HG03565 (cell line): ENCODE measurements at regions not wholly inside any gene's neighbourhood (a gene's known extent, or its start where the extent isn't known, plus 50 kb on each side); places are given as distances from the start of the nearest gene placed in this dataset.
"Not testable (repeated sequence)": the region's sequence is repeated elsewhere in the genome, so short reads cannot be mapped to it uniquely, and the experiment has no call there.

ENCODE experiments used
- ATAC-seq: cut with Tn5 transposase; IDR thresholded peaks from one replicate; pipeline ENCODE4 v1.9.1; 2021; ENCODE audit warnings: mild to moderate bottlenecking, moderate library complexity; ENCODE audit not compliant: unreplicated experiment

DNA sequence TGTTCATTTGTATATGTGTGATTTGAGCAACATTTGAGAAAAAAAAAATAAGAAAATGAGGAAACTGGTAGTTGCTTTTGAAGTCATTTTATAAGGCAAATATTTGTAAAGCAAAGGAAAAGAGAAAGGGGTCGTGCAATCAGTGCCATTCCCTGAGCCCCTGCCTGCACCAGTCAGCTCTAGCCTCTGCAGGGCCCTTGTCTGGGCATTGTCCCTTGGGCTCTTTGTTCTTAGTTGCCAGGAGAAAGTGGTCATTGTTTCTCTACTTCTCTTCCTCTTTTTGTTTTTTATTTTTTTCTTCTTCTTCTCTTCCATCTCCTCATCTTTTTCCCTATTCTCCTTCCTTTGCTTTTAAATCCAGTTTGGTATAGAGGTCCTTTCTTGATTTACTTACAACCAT lies 175.3 kb upstream of the CREB1 start:
- ATAC-seq = no peak

DNA sequence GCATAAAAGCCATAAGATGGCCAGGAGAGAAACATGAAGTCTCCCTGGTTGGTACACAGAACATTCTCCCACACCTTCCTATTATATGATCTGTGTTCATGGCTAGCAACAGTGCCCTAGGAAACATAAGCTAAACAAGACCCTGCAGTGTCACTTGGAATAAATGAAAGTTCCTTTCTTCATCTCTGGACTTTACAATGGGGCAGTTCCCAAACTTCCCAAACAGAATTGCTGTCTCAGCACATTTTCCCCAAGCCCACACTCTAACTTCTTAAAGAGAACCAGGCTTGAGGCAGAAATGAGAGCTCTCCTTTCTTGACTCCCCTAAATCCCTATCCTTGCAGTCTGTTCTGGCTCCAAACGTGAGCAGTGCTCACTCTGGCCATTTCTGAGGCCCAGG lies 173.2 kb upstream of the CREB1 start:
- ATAC-seq = no peak

DNA sequence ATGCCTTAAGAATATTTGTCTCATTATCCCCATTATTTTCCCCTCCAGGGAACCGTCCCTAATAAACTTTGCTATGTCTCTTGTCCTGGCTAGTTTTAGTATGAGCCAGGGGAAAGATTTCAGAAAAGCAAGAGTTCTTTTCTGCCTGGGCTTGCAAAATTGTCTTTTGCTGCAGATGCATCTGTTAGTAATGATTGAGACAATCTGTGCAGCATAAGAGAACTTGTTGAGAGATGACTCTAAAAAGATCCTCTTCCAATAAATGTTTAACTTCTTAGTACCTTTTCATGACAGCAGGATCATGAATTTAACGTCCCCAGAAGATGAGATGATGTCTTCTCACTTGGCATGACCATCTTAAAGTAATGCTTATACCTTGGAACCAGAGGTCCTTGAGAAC lies 172.5 kb upstream of the CREB1 start:
- ATAC-seq = no peak

- ATAC-seq = no peak
These were observed 167.0 kb upstream of the CREB1 start for GRCh38 chr2:207362716-207363115.

DNA sequence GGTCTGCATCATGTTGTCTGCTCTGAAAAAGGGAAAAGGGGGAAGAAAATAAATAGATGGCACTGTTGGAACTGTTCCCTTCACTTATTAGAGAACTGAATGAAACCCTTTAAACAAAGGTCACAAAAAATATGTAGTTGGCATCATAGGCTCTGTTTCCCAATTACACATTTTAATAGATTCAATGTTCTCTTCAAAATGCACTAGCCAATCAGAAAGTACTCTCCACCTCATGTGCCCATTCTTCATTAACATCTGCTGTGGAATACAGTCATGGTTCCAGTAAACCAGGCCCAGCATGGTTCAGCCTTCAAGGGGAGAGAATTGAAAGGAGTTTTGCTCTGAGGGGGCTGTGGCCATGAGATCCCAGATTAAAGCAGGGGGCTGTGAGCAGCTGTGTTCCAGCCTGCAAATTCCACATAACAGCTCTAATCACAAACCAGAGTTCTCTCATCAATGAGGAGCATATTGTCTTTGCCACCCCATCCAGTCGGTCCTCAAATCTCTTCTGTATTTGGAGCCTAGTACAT lies 165.9 kb upstream of the CREB1 start:
- no peak for ATAC-seq

DNA sequence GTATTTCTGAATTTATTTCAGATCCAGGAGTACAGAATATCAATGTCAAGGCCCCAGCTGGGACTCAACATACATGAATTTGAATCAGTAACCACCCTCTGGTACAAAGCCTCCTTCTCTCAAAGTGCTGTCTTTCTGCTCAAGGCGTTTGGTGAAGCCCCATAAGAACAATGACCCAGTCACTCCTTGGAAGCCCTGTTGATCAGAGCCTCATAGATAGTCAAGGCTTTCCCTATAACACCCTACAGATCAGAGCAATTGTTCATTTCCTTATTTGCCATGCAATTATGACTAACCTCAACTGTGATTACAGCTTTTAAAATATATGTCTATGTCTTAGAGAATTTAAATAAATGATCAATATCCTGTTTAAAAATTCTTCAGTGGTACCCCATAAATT lies 159.1 kb upstream of the CREB1 start:
- no peak for ATAC-seq

DNA sequence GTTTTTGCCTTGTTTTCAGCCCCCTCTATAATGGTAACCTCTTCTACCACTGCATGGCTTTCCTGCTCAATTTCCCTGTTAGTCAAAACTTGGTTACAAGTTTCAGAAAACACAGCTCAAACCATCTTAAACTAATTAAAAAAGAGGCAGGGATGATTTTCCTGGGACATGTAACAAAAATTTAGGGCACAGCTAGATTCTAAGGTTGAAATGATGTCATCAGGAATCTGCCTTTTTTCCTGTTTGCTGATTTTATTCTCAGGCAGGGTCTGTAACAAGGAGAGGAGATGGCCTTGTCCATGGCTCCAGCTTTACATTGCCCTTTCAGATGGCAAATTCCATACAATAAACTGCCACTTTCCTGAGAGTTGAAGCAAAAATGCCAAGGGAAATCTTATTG lies 157.9 kb upstream of the CREB1 start:
- ATAC-seq = no peak

GRCh38 chr2:207372483-207372882 lies 157.3 kb upstream of the CREB1 start:
- ATAC-seq = no peak

- ATAC-seq = no peak
These were observed 154.4 kb upstream of the CREB1 start for GRCh38 chr2:207375207-207375875.

DNA sequence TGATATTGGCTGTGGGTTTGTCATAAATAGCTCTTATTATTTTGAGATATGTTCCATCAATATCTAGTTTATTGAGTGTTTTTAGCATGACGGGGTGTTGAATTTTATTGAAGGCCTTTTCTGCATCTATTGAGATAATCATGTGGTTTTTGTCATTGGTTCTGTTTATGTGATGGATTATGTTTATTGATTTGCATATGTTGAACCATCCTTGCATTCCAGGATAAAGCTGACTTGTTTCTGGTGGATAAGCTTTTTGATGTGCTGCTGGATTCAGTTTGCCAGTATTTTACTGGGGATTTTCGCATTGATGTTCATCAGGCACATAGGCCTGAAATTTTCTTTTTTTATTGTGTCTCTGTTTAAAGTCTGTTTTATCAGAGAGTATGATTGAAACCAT lies 151.1 kb upstream of the CREB1 start:
- ATAC-seq = not testable (repeated sequence)

DNA sequence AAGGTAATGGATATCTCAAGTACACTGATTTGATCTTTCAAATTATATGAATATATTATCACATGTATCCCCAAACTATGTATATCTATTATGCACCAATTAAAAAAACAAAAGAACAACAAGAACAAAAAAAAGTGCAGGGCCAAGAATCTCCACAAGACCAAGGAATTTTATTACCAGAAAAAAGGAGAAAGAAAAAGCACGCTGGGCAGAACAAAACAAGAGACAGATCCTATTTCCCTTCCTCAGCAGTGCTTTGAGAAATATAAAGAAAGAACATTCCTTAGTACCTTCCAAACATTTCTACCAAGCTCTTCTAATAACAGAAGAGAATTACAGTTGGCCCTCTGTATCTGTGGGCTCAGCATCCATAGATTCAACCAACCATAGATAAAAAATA lies 144.7 kb upstream of the CREB1 start:
- ATAC-seq = no peak

- ATAC-seq = no peak
These were observed 143.9 kb upstream of the CREB1 start for GRCh38 chr2:207385903-207386302.

DNA sequence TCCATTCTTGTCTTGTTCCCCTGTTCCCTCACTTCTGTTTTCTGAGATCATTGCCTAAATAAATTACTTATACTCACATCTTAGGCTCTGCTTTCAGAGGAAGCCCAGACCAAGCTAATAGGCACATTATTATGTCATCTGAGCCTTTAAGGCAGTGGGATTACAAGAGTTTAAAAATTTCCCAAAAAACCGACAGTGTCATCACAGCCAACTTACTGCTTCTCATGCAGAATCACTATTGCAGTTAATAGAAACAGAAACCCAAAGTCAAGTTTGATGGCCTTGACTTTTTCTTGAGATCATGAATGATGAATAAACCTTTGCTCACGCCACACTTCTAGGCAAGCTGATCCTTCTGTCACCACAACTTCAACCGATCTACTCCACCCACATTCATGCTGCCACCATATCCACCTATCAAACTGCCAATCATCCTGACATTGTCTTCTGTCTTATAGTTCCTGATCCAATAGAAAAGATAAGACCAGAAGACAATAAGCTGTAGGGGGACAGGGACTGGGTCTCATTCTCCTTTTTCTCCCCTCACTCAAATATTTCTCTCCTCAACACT lies 142.7 kb upstream of the CREB1 start:
- ATAC-seq = no peak

- no peak for ATAC-seq
These were observed 139.3 kb upstream of the CREB1 start for GRCh38 chr2:207390302-207391095.

DNA sequence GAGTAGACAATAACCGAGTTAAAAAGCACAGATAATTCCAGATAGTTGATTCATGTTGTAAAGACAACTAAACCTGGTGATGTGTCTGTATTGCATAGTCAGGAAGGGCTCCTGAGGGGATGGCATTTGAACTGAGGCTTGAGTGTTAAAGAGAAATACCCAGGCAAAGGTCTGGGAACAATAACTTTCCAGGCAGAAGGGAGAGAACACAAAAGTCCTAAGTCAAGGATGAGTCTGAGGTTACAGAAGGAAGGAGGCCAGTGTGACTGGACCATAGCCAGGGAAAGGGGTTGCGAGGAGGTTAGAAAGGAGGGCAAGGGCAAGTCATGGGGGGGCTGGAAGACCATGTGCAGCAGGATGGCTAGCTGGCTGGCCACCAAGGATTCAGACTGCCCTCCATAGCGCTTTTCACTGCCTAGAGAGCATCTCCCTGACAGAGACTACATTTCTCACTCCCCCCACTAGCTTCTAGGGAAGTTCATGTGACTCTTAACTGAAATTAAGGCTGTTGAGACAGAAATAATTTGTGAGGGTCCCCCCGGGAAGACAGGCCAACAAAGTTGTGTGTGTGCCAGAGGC lies 135.5 kb upstream of the CREB1 start:
- no peak for ATAC-seq

DNA sequence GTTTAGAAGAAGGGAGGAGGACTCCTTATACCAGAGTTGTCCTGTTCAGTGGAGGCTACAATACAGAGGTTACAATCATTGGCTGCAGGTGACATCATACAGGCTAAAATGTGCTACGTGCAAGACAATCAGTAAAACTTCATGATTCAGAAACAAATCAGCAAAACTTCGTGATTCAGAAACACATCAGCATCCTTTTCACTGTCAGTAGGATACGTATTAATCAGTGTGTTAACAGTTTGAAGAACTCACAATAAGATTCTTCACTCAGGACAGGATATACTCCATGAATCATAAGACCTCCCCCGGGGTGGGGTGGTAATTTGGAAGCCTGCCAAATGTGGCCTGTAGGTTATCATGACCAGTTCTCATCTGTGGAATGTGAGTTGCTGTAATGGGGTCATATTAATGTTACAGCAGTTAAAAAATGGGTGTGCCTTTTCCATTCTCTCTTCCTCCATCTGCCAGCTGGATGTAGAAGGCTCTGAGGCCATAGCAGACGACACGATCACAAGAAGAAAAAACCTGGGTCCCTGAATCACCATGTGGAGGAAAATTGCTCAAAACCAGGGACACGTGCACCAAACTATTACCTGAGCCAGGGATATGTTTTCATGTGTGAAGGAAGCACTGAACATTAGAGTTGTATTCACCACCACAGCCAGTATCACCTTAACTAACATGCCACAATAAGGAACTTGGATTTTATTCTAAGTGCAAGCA lies 134.8 kb upstream of the CREB1 start:
- ATAC-seq = no peak

GRCh38 chr2:207395535-207396251 lies 134.1 kb upstream of the CREB1 start:
- ATAC-seq = no peak

DNA sequence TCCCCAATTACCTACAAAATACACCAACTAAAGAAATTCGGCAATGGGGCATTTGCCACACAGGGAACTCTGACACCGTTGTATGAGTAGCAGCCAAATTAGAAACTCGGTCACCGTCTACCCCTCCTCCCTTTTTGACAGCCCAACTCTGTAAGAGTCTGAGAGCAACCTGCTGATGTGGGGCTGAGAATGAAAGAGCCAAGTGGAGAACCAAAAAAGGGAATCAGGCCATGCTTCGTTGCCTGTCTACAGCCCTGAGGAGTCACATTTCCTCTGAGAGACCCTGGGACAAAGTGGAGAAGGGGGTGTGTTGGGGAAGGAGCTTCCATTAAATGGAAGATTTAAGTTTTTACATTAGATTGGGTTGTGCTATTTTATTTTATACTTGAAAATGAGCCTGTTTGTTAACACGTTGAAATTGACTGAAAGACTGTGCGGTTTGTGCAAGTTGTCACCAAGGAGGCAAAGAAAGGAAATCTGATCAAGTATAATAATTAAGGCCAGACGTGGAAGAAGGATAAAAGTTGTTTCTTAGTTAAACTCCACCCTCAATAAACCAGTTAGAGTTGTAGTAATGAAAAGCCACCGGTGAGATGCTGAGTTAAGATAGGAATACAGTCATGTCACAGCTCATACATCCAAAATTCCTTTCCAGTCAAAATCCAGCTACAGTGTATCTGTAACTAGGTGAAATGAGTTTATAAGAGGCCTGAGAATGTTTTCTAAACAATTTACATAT lies 131.7 kb upstream of the CREB1 start:
- no peak for ATAC-seq

GRCh38 chr2:207399301-207399700 lies 130.5 kb upstream of the CREB1 start:
- ATAC-seq = no peak

DNA sequence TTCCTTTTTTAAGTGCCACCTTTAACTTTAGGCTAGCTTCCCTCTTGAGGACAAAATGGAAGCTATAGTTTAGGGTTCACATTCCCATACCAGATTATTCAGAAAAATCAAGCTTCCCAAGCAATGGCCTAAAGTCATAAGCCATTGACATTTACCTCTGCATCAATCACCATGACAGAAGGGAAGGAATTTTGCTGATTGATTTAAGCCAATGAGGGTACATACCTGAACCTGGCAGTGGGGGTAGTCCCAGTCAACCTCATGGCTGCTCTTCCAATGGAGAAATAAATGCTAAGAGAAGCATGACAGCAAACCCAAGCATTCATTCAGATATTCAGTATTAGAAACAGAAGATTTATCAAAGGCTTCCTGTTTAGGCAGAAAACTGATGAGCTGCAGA lies 128.4 kb upstream of the CREB1 start:
- ATAC-seq = no peak
